ENCODE measurements at regions not wholly inside any gene's neighbourhood (a gene's known extent, or its start where the extent isn't known, plus 50 kb on each side); places are given as distances from the start of the nearest gene placed in this dataset.

DNA sequence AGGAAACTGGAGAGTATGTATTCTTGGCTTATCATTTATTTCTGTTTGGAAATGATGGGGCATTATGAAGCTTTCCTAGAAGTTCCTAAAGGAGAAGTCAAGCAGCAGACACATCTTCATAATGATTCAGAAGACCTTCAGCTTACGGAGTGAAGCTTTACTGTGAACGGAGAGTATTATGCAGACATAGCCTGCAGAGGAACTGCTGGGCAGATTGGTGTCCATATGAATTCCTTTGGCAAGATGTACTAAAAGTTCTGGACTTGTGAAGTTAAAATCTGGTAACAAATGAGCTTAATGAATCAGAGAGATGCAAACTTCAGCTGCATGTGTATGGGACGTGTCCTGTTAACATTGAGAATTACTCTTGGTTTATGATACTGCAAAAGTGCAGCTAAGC is 60.1 kb downstream of the NABP1 start:
- DNase-seq (ENCODE audit: low read depth): no peak

DNA sequence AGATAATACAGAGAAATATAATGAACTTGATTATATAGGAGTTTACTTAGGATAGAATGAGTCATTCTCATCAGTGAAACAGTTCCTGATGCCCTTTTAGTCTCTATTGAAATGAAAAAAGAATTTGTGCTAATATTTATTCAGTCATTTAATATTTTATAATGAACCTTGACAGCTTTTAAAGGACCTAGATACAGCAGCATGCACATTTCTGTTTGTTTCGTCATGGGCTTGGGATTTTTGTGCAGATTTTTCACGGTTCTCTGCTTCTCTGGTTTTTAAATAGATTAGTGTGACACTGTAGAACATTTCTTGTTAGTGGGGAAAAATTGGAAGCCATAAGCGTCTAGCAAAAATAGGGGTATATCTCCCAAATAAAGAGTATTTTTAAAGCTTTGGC is 60.7 kb downstream of the NABP1 start:
- no peak for DNase-seq (ENCODE audit: low read depth)

DNA sequence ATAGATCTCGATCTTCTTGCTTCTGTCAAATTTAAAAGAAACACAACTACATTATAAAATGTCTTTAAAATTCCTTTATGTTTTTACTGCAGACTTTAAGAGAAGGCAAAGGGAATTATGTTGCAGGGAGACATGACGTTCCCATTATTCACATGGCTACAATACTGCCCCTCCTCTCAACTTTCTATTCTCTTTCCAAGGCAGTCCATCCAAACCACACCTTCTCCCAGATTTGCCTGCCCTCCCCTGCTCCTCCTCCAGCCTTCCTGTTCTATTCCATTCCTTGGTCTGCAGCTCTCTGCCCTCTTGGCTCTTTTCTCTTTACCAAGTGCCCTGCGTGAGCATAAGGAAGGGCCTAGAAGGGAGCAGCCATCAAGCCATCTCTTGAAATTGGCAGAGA is 61.3 kb downstream of the NABP1 start:
- DNase-seq (ENCODE audit: low read depth): no peak

GRCh38 chr2:191740016-191740419 is 62.1 kb downstream of the NABP1 start:
- DNase-seq (ENCODE audit: low read depth): peak; percentile 82

DNA sequence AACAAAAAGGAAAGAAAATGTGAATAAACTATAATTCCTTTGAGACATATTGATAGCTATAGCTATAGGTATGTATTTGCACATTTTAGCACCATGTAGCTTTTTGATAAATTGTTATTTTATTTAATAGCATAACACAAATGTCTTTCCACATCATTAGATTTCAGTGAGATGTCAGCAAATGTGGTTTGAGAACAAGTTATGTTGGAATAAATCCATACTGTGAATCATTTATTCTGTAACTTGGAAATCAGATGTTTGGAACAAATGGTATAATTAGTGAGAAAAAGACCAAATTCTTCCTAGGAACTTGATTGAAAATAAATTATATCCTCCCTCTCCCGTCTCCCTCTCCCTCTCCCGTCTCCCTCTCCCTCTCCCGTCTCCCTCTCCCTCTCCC is 62.8 kb downstream of the NABP1 start:
- DNase-seq (ENCODE audit: low read depth): no peak

DNA sequence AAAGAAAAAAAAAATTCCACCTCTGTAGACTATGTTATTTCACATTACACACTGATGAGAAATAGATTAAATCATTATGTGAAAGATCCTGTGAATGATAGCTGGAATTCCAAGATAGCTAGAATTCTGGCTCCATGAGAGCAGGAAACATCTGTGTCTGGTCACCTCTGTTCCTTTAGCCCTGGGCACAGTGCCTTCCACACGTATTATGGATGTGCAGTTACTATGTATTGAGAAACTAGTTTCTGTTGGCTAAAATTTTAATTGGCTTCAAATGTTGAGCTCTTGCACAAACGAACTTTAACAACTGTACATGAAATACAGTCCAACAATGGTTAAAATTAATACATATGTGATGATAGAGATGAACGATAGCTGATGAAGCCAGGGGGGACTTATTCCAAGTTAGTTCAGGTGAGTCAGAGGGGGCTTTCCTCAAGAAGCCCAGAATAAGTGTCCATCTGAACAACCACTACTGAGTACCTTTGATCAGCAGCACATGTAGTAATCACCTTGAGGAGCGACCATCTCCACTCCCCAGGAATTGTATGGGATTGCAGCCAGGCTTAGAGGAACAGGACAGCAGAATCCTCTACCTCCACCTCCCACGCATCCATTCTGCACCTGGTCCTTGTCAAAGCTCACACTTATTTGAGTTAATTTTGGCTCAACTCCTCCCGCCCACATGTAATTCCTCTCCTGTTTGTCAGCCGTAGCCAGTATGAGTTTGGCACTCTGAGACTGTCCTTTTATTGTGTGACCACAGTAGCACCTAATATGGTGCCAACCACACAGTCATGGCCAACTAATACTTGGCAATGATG is 68.6 kb downstream of the NABP1 start:
- DNase-seq (ENCODE audit: low read depth): peak; percentile 59

DNA sequence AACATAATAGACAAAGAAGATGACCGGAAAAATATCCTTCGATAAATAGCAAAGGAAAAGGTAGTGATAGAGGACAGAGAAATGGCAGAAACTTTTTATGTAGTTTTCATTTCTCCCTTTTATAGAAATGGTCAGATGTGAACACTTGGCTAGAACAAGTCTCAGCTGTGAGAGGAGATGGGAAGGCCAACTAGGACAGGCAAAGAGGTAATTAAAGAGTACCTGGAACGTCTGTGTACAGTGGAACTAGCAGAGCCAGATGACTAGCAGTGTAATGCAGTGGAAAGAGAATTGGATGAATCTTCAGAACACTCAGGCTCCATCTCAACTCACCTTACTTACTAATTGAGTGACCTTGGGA is 69.2 kb downstream of the NABP1 start:
- DNase-seq (ENCODE audit: low read depth): no peak

- no peak for DNase-seq (ENCODE audit: low read depth)
These were observed 70.1 kb downstream of the NABP1 start for GRCh38 chr2:191748059-191748461.

DNA sequence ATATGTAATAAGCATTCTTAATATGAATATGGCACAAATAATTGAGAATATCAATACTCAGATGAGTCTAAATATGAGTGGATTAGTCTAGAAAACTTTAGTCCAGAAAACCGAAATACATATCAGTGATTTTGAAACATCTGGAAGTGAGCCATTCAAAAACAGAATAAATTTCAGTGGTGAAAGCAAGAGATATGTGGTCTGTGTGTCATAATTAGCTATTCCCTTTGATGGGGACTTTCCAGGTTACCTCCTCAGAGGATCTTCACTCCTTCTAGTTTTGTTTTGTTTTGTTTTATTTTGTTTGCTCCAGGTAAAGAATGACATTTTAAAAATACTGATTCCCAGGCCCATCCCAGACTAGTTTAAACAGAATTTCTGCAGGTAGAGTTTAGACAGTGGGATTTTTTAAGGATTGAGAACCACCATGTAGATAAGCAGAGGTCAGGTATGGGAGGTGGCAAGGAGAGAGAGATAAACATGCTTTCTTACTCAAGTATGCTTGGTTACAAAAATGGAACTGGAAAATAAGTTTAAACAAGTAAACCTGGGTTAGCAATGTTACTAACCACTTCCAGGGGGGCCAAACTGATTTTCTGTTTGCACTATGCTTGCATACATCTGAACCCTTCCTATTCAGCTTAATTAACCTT is 70.7 kb downstream of the NABP1 start:
- no peak for DNase-seq (ENCODE audit: low read depth)

- DNase-seq (ENCODE audit: low read depth): no peak
These were observed 71.2 kb downstream of the NABP1 start for GRCh38 chr2:191749181-191749540.

DNA sequence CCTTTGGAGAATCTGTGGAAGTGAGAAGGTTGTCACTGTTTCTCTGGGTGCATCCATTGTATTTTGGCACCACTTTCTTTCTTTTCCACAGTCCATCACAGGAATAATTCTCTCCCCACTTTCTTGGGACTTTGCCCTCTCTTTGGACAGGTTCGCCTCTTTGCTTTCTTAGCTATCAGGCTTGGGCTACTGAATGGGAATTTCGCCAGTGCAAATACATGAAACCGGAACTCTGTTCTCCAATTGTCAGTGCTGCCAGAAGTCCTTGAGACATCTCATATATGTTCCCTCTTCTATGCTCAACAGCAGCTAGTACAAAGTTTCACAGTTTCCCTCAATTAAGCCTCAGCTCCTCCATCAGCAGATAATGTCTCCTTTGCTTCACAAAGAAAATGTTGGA is 76.2 kb downstream of the NABP1 start:
- DNase-seq (ENCODE audit: low read depth): no peak

DNA sequence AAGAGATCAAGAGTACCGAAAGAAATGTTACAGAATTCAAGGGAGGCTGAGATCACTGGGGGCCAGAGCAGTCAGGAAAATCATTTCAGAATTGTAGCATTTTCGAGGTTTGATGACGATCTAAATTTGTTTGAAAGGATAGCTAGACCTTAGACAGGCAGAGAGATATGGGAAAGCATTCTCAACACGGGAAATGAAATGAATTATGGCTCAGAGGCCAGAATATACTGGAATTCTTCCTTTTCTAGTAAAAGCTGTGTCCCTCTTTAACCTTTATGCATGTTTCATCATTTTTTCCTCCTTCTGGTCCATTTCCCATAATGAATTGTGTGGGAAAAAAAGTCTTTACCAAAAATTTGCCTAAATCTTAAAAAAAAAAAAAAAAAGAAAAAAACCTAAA is 78.8 kb downstream of the NABP1 start:
- no peak for DNase-seq (ENCODE audit: low read depth)

- DNase-seq (ENCODE audit: low read depth): peak; percentile 23
These were observed 79.3 kb downstream of the NABP1 start for GRCh38 chr2:191757208-191757607.

GRCh38 chr2:191758518-191759507 is 80.9 kb downstream of the NABP1 start:
- DNase-seq (ENCODE audit: low read depth): peak; percentile 63

DNA sequence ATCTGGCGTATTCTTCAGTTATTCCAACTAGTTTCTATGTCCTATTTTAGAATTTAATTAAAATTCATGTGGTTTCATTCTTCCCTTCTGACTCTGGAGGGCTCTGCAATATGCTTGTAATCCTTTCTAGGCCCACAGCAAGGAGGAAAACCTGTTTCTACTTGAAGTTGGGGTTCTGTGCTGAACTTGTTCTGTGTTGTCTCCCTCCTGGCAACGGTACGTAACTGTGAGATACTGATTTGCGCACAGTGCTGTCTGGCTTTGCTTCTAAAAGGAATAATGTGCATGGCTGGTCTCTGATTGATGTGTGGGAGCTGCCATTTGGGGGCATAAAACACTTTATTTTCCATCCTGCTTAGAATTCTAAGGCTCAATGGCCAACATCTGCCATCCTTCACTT is 81.7 kb downstream of the NABP1 start:
- DNase-seq (ENCODE audit: low read depth): no peak

- no peak for DNase-seq (ENCODE audit: low read depth)
These were observed 82.8 kb downstream of the NABP1 start for GRCh38 chr2:191760655-191761262.

DNA sequence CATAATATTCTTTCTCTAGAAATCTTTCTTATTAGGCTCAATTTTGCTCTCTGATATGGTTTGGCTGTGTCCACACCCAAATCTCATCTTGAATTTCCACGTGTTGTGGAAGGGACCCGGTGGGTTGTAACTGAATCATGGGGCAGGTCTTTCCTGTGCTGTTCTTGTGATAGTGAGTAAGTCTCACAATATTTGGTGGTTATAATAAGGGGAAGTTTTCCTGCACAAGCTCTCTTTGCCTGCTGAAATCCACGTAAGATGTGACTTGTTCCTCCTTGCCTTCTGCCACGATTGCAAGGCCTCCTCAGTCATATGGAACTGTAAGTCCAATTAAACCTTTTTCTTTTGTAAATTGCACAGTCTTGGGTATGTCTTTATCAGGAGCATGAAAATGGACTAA is 73.8 kb downstream of the CAVIN2 start:
- DNase-seq (ENCODE audit: low read depth): no peak

DNA sequence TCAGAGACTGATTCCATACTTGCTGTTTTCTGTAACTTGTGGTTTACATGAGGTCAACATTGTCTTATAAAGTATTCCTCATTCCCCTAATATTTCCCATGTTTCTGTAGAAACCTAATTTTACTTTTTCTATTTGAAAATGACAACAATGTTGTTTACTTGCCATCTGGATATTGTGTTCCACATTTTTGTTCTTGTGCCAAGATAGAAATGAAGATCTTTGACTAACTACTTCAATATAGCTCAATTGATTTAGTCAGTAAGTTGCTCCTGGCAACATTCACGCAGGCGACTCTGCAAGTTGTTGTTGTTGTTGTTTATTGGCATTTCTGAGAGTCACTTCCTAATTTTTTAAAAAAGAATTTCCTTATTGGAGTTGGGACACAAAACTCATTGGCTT is 69.5 kb downstream of the CAVIN2 start:
- peak; percentile 11 for DNase-seq (ENCODE audit: low read depth)

DNA sequence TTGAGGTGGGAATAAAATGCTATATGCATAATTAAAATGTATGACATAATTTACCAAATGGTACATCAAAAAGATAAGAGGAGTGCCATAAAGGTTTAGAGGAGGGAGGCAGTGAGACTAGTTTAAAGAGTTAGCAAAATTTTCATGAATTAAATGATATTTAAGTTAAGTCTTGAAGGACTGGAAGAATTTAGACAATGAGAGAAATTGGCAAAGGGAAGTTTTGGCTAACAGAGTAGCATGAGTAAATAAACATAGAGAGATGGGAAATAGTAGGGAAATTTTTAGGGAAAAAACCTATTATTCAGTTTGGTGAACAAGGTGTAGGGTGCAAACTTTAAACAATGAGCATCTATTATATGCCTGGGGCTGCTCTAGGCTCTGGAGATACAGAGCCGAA is 68.8 kb downstream of the CAVIN2 start:
- DNase-seq (ENCODE audit: low read depth): no peak

GRCh38 chr2:191782351-191782750 is 64.5 kb downstream of the CAVIN2 start:
- no peak for DNase-seq (ENCODE audit: low read depth)

DNA sequence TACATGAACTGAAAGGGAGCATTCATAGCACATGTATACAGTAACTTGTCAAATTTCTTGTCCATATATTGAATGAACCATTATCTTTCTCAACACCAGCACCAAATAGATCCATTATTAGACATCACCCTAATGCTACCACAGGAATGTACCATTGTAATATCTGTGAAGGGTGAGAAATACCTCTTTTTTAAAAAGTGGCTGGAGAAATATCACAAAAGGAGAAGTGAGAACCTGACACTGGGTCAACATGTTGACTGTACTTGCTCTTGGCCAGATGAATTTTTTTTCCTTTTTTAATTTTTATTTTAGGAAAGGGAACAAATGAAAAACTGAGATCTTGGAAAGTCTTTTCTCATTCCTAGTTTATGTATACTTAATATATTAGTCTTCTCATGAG is 63.5 kb downstream of the CAVIN2 start:
- DNase-seq (ENCODE audit: low read depth): no peak

All from myocyte (in vitro differentiated cells).